Activated CD8-positive, alpha-beta memory T cell treated with anti-CD3 and anti-CD28 coated beads for 36 hours (primary cell): ENCODE measurements at regions not wholly inside any gene's neighbourhood (a gene's known extent, or its start where the extent isn't known, plus 50 kb on each side); places are given as distances from the start of the nearest gene placed in this dataset.
"Not testable (repeated sequence)": the region's sequence is repeated elsewhere in the genome, so short reads cannot be mapped to it uniquely, and the experiment has no call there.

Source experiments
- CTCF ChIA-PET: fragments of 350-600 bp; sonication (Branson Sonifier 250); formaldehyde crosslinking; loops from one replicate; lab custom pipeline; 2021; ENCODE audit warnings: antibody characterized with exemption; lab: Charles Lee
- POLR2A ChIA-PET: fragments of 350-600 bp; sonication (Branson Sonifier 250); formaldehyde crosslinking; loops from one replicate; lab custom pipeline; 2021; ENCODE audit warnings: antibody characterized with exemption; lab: Charles Lee

GRCh38 chr3:82030916-82031315, 269.5 kb upstream of the GBE1 start:
- CTCF ChIA-PET: no interaction called here
- POLR2A ChIA-PET: no interaction called here

GRCh38 chr3:82022836-82023235, 261.4 kb upstream of the GBE1 start:
- POLR2A ChIA-PET: no interaction called here
- CTCF ChIA-PET: interaction anchor here (0.8 kb wide), 1 partner anchor 9 kb away, joined by 3 read pairs; no protein-coding TSS in a partner anchor

- CTCF ChIA-PET: no interaction called here
- POLR2A ChIA-PET: no interaction called here
Observed at GRCh38 chr3:82020282-82020681, 258.8 kb upstream of the GBE1 start.

- CTCF ChIA-PET: no interaction called here
- POLR2A ChIA-PET: no interaction called here
Observed at GRCh38 chr3:82015241-82015640, 253.8 kb upstream of the GBE1 start.

GRCh38 chr3:82012775-82013174, 251.3 kb upstream of the GBE1 start:
- ChIA-PET POLR2A (no interaction called here), CTCF (no interaction called here)

- ChIA-PET CTCF (no interaction called here), POLR2A (no interaction called here)
Observed at GRCh38 chr3:82011336-82011735, 249.9 kb upstream of the GBE1 start.

GRCh38 chr3:82005266-82005665, 243.8 kb upstream of the GBE1 start:
- POLR2A ChIA-PET: no interaction called here
- CTCF ChIA-PET: no interaction called here

GRCh38 chr3:82004266-82004665, 242.8 kb upstream of the GBE1 start:
- CTCF ChIA-PET: no interaction called here
- POLR2A ChIA-PET: no interaction called here

GRCh38 chr3:82002986-82003642, 241.7 kb upstream of the GBE1 start:
- CTCF ChIA-PET: no interaction called here
- POLR2A ChIA-PET: no interaction called here

- POLR2A ChIA-PET: no interaction called here
- CTCF ChIA-PET: no interaction called here
Observed at GRCh38 chr3:82002491-82002890, 241.0 kb upstream of the GBE1 start.

GRCh38 chr3:82001276-82001923, 240.0 kb upstream of the GBE1 start:
- CTCF ChIA-PET: no interaction called here
- POLR2A ChIA-PET: no interaction called here

GRCh38 chr3:82000773-82001172, 239.3 kb upstream of the GBE1 start:
- ChIA-PET POLR2A (no interaction called here), CTCF (no interaction called here)

- POLR2A ChIA-PET: no interaction called here
- CTCF ChIA-PET: no interaction called here
Observed at GRCh38 chr3:82000350-82000749, 238.9 kb upstream of the GBE1 start.

- ChIA-PET POLR2A (no interaction called here), CTCF (no interaction called here)
Observed at GRCh38 chr3:81998907-81999306, 237.5 kb upstream of the GBE1 start.

- CTCF ChIA-PET: no interaction called here
- POLR2A ChIA-PET: no interaction called here
Observed at GRCh38 chr3:81998139-81998755, 236.8 kb upstream of the GBE1 start.

GRCh38 chr3:81997390-81997789, 235.9 kb upstream of the GBE1 start:
- POLR2A ChIA-PET: no interaction called here
- CTCF ChIA-PET: no interaction called here

GRCh38 chr3:81995329-81995728, 233.9 kb upstream of the GBE1 start:
- ChIA-PET CTCF (no interaction called here), POLR2A (no interaction called here)

GRCh38 chr3:81989758-81990157, 228.3 kb upstream of the GBE1 start:
- ChIA-PET POLR2A (no interaction called here), CTCF (no interaction called here)

GRCh38 chr3:81989274-81989673, 227.8 kb upstream of the GBE1 start:
- POLR2A ChIA-PET: no interaction called here

GRCh38 chr3:81987412-81987811, 226.0 kb upstream of the GBE1 start:
- POLR2A ChIA-PET, CTCF ChIA-PET: not testable (repeated sequence)

More at GRCh38 chr3:81989274-81989673, 227.8 kb upstream of the GBE1 start:
- CTCF ChIA-PET: no interaction called here
